CD4-positive, alpha-beta T cell treated with Interleukin-15 for 1 hour (primary cell): ENCODE measurements at regions not wholly inside any gene's neighbourhood (a gene's known extent, or its start where the extent isn't known, plus 50 kb on each side); places are given as distances from the start of the nearest gene placed in this dataset.

Experiments
- DNase-seq: peaks from one replicate; pipeline ENCODE4 v3.0.0-alpha.2; 2020

- no peak for DNase-seq
These were observed 135.4 kb downstream of the BAMBI start for GRCh38 chr10:28812384-28813372.

GRCh38 chr10:28815681-28816080 lies 138.4 kb downstream of the BAMBI start:
- DNase-seq: no peak

- no peak for DNase-seq
These were observed 145.6 kb downstream of the BAMBI start for GRCh38 chr10:28822719-28823464.

- no peak for DNase-seq
These were observed 146.3 kb downstream of the BAMBI start for GRCh38 chr10:28823501-28824075.

- DNase-seq: no peak
These were observed 156.0 kb downstream of the BAMBI start for GRCh38 chr10:28833313-28833712.

- DNase-seq: no peak
These were observed 159.1 kb downstream of the BAMBI start for GRCh38 chr10:28836435-28836743.

GRCh38 chr10:28837613-28838390 lies 160.5 kb downstream of the BAMBI start:
- DNase-seq: no peak

GRCh38 chr10:28838908-28839307 lies 161.6 kb downstream of the BAMBI start:
- DNase-seq: no peak

GRCh38 chr10:28839600-28840007 lies 162.3 kb downstream of the BAMBI start:
- DNase-seq: no peak

GRCh38 chr10:28840202-28840601 lies 162.9 kb downstream of the BAMBI start:
- no peak for DNase-seq

- DNase-seq: no peak
These were observed 163.7 kb downstream of the BAMBI start for GRCh38 chr10:28840971-28841370.

GRCh38 chr10:28841625-28842024 lies 164.3 kb downstream of the BAMBI start:
- no peak for DNase-seq

GRCh38 chr10:28842321-28842720 lies 165.0 kb downstream of the BAMBI start:
- DNase-seq: no peak

GRCh38 chr10:28845009-28845682 lies 167.8 kb downstream of the BAMBI start:
- no peak for DNase-seq

- no peak for DNase-seq
These were observed 172.0 kb downstream of the BAMBI start for GRCh38 chr10:28849309-28849708.

- DNase-seq: no peak
These were observed 172.5 kb downstream of the BAMBI start for GRCh38 chr10:28849821-28850220.

- DNase-seq: no peak
These were observed 173.5 kb downstream of the BAMBI start for GRCh38 chr10:28850784-28851183.

- no peak for DNase-seq
These were observed 175.9 kb downstream of the BAMBI start for GRCh38 chr10:28853195-28853594.

- DNase-seq: no peak
These were observed 179.8 kb downstream of the BAMBI start for GRCh38 chr10:28857164-28857563.

- no peak for DNase-seq
These were observed 181.3 kb downstream of the BAMBI start for GRCh38 chr10:28858646-28859045.

- no peak for DNase-seq
These were observed 182.5 kb downstream of the BAMBI start for GRCh38 chr10:28859791-28860190.

- no peak for DNase-seq
These were observed 184.9 kb downstream of the BAMBI start for GRCh38 chr10:28862219-28862618.
